Left lung (tissue), 4 donors: ENCODE measurements at regions not wholly inside any gene's neighbourhood (a gene's known extent, or its start where the extent isn't known, plus 50 kb on each side); places are given as distances from the start of the nearest gene placed in this dataset.
A peak's percentile ranks its signal among the peaks of the same experiment; 100 is the strongest.

ENCODE experiments used
- ATAC-seq: fragments of 200-7000 bp; cut with Tn5 transposase; one replicate; pipeline ENCODE4 v1.9.1; 2020; ENCODE audit warnings: moderate library complexity
- DNase-seq, 4 donors: peaks; one replicate each; pipeline ENCODE4 v3.0.0-alpha.2; 2013 to 2020
- H3K27ac ChIP-seq, 2 donors: fragments of 200-600 bp; sonication (generic) in 1 of 2; one replicate each; pipeline versions ENCODE4 v1.5.0 to v1.8.0; 2020 to 2021
- H3K27me3 ChIP-seq, 2 donors: fragments of 200-600 bp; sonication (generic) in 1 of 2; one replicate each; pipeline versions ENCODE4 v1.5.0 to v1.8.0; 2020 to 2021
- H3K36me3 ChIP-seq, 2 donors: fragments of 200-600 bp; sonication (generic) in 1 of 2; one replicate each; pipeline versions ENCODE4 v1.5.0 to v1.8.0; 2020 to 2021
- H3K4me1 ChIP-seq, 2 donors: fragments of 200-600 bp; one replicate each; pipeline ENCODE4 v1.8.0; 2021
- H3K4me3 ChIP-seq, 2 donors: fragments of 200-600 bp; sonication (generic) in 1 of 2; one replicate each; pipeline versions ENCODE4 v1.5.0 to v1.8.0; 2020 to 2021; ENCODE audit warnings: mild to moderate bottlenecking in 1 of 2
- H3K9me3 ChIP-seq, 2 donors: fragments of 200-600 bp; sonication (generic) in 1 of 2; one replicate each; pipeline versions ENCODE4 v1.5.0 to v1.8.0; 2020 to 2021
- intact Hi-C, 2 donors: fragments of 100-400 bp; cut with DNase I; formaldehyde crosslinking; loops; one replicate each; pipeline versions ENCODE4 v1.11.2 to v1.14.2; 2022
- TF ChIP-seq, protein P1 (sequence below), 2 donors: fragments of 200-600 bp; sonication (generic) in 1 of 2; IDR thresholded peaks; one replicate each; pipeline versions ENCODE4 v1.5.0 to v1.8.0; 2021; ENCODE audit warnings: antibody characterized with exemption in 2 of 2
- donor health status: DM: no; HTN: yes; CAD: no.
- donor health status: DM: no; HTN: no; CAD: no.

DNA sequence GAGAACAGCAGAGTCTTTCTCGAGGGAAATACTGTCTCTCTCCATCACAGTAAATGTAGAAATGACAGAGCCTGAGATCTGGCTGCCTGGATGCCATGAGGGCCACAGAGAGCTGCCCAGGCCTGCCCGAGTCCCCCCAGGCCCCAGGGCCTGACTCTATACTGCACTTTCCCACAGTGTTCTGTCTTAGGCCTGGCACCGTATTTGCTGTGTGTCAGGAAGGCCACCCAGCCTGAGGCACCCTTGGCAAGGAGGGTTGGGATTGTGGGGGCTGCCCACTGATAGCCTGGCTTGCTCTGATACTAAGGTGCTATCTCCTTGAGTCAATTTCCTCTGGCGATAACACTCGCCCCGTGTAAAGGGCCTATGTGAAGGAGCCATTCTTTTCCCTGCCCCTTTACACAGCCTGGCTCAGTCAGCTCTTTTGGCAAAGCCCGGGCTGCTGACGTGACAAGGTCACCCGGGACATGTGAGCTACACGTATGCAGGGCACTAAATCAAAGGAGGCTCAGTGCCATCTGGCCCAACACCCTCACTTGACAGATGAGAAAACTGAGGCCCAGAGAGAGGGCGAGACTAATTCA, 630.1 kb upstream of the KLF4 start:
- H3K4me1 ChIP-seq, result no peaks in the 10 kb centered on the region
- TF ChIP-seq, protein P1, sequence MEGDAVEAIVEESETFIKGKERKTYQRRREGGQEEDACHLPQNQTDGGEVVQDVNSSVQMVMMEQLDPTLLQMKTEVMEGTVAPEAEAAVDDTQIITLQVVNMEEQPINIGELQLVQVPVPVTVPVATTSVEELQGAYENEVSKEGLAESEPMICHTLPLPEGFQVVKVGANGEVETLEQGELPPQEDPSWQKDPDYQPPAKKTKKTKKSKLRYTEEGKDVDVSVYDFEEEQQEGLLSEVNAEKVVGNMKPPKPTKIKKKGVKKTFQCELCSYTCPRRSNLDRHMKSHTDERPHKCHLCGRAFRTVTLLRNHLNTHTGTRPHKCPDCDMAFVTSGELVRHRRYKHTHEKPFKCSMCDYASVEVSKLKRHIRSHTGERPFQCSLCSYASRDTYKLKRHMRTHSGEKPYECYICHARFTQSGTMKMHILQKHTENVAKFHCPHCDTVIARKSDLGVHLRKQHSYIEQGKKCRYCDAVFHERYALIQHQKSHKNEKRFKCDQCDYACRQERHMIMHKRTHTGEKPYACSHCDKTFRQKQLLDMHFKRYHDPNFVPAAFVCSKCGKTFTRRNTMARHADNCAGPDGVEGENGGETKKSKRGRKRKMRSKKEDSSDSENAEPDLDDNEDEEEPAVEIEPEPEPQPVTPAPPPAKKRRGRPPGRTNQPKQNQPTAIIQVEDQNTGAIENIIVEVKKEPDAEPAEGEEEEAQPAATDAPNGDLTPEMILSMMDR (IDR thresholded peaks at IDR 0.05), result no peak
- no peaks in the 10 kb centered on the region for H3K36me3 ChIP-seq
- no peaks in the 10 kb centered on the region for H3K9me3 ChIP-seq
- no peak for DNase-seq
- no peaks in the 10 kb centered on the region for H3K27me3 ChIP-seq
- H3K4me3 ChIP-seq, result no peak overlapping the region
- H3K27ac ChIP-seq, result no peak overlapping the region
- intact Hi-C loops, result no loop called here
- no peak for ATAC-seq

DNA sequence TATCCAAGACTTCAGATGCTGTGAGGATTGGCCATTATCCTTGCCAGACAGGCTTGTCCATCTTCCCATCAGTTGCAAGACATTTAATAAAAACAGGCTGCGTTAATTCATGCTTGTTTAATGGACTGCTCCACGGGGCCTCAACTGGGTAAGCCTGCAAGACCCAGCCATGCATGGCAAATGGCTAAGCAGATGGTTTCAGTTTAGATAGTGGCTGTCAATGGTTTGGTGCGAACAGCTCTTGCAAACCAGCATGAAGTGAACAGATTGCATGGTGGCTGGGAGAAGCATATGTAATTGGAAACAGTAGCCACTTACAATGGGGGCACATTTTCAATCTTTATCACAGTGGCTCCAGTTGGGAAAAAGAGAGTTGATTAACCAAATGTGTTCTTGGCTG, 628.2 kb upstream of the KLF4 start:
- Histone ChIP-seq H3K36me3 (no peaks in the 10 kb centered on the region), H3K27ac (no peak overlapping the region), H3K4me3 (no peak overlapping the region), H3K9me3 (no peaks in the 10 kb centered on the region), H3K27me3 (no peaks in the 10 kb centered on the region), H3K4me1 (no peaks in the 10 kb centered on the region)
- intact Hi-C loops, result no loop called here
- DNase-seq (no peak), ATAC-seq (no peak)
- TF ChIP-seq, protein P1 (IDR thresholded peaks at IDR 0.05), result no peak

DNA sequence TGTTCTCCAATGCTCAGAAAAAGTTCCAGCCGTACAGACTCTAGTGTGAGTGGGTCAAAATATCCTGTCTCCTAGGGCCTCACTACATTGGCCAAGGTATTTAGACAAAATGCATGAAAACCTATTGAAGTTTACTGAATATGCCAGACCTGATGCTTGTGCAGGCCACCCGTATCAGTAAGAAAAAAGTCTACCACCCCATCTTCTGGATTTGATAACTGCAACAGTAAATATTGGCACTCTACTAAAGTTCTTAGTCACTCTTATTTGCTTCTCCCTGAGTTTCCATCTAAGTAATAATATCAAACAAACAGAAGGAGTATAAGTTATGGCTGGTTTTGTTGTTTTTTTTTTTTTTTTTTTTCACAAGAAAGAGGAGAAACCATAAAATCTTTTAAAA, 627.7 kb upstream of the KLF4 start:
- ATAC-seq, result no peak
- no peaks in the 10 kb centered on the region for H3K9me3 ChIP-seq
- no peaks in the 10 kb centered on the region for H3K36me3 ChIP-seq
- no peak overlapping the region for H3K4me3 ChIP-seq
- intact Hi-C loops, result no loop called here
- TF ChIP-seq, protein P1 (IDR thresholded peaks at IDR 0.05), result no peak
- no peak for DNase-seq
- H3K27ac ChIP-seq, result no peak overlapping the region
- no peaks in the 10 kb centered on the region for H3K4me1 ChIP-seq
- no peaks in the 10 kb centered on the region for H3K27me3 ChIP-seq

DNA sequence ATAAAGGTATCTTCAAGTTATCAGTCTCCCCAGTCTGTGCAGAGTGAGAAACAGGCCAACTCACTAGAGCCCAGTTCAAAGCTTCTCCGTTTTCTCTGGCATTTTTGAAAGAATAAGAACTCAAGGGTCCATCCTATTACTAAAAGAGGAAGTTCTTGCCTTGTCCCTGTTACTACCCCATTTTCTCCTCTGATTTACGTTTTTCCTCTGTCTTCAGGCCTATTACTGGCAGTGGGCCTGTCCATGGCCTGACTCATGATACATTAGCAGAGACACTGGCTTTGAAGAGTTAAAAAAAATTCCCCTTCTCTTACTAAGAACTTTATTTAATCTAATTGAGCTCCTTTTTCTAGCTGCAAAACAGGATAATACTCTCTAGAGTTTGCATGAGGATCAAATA, 624.0 kb upstream of the KLF4 start:
- no peaks in the 10 kb centered on the region for H3K9me3 ChIP-seq
- no peaks in the 10 kb centered on the region for H3K36me3 ChIP-seq
- no peaks in the 10 kb centered on the region for H3K27me3 ChIP-seq
- TF ChIP-seq, protein P1 (IDR thresholded peaks at IDR 0.05), result no peak
- DNase-seq (no peak), ATAC-seq (peak; percentile 34)
- H3K27ac ChIP-seq, result no peak overlapping the region
- H3K4me3 ChIP-seq, result no peak overlapping the region
- intact Hi-C loops, result no loop called here
- H3K4me1 ChIP-seq, result no peaks in the 10 kb centered on the region

DNA sequence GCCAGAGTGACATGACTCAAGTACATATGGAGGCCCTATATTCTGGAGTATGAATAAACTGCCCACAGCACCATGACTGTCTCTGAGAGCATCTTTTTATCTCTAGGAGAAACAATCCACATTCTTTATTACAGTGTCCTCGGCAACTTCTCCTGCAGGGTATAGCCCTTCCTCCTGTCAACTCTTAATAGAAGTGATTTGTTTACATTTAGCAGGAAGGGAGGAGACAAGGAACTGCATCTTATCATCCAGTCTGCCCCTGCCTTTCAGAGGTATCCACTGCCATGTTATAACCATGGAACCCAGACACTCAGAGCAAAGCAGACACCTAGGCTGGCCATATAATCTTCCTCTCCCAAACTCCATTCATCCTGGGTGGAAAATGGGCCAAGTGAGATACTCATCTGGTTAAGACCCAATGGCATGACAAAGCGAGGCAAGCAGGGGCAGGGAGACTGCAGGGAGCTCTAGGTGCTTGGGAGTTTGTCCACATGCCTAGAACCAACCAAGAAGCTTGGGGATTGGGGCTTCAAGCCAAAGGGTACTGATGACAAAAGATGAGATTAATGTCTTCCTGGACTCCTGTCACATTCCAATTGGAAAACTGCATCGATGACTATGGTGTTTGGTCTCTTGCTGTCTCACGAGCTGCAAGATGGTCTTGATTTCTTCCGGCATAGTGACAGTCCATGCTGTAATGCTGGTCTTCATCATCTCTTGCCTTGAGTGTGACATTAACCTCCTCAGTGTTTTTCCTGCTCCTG, 620.5 kb upstream of the KLF4 start:
- no peaks in the 10 kb centered on the region for H3K4me1 ChIP-seq
- H3K9me3 ChIP-seq, result no peaks in the 10 kb centered on the region
- no peaks in the 10 kb centered on the region for H3K36me3 ChIP-seq
- ATAC-seq (no peak), DNase-seq (no peak)
- no peak overlapping the region for H3K27ac ChIP-seq
- no peaks in the 10 kb centered on the region for H3K27me3 ChIP-seq
- intact Hi-C loops, result no loop called here
- TF ChIP-seq, protein P1 (IDR thresholded peaks at IDR 0.05), result no peak
- no peak overlapping the region for H3K4me3 ChIP-seq
